ENCODE measurements at regions not wholly inside any gene's neighbourhood (a gene's known extent, or its start where the extent isn't known, plus 50 kb on each side); places are given as distances from the start of the nearest gene placed in this dataset.

DNA sequence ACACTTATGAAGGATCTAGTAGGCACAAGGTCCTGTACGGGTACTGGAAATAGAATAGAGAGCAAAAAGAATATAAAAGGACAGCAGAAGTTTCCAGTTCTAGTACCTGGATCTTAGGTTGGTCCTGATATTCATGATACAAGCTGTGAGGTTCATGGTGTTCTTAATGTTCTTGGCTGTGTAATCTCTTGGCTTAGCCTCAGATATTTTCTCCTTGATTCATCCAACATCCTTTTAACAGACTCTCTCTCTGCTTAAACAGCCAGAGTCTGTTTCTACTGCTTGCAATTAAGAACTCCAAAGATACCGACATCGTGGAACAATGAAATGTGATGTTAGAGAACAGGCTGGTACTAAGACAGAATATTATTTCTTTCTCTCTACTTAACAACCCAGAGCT, 49.9 kb downstream of the CNTN3 start:
- 92% methylated on average over 3 of the region's 3 CpGs for WGBS
- Histone ChIP-seq H3K4me3 (no peak overlapping the region), H3K9me3 (peaks cover 0 to 15% (median 8%) of the 10 kb centered on the region in 4 donors), H3K27ac (replicated peaks in 1 of 4) (no peak overlapping the region), H3K4me1 (no peaks in the 10 kb centered on the region), H3K27me3 (no peaks in the 10 kb centered on the region), H3K36me3 (no peaks in the 10 kb centered on the region)
- TF ChIP-seq CTCF (IDR thresholded peaks at IDR 0.05) (no peak), POLR2AphosphoS5 (IDR thresholded peaks at IDR 0.05) (no peak), POLR2A (IDR thresholded peaks at IDR 0.05; ENCODE audit: low read depth) (no peak), EP300 (IDR thresholded peaks at IDR 0.05) (no peak)
- intact Hi-C loops (cut with DNase I) = no loop called here
- DNase-seq (ENCODE audit: extremely low spot score) = no peak

GRCh38 chr3:74562558-74563269, 51.7 kb downstream of the CNTN3 start:
- no peak for TF ChIP-seq POLR2A (IDR thresholded peaks at IDR 0.05; ENCODE audit: low read depth)
- no peak for TF ChIP-seq CTCF (IDR thresholded peaks at IDR 0.05)
- no peak for TF ChIP-seq EP300 (IDR thresholded peaks at IDR 0.05)
- TF ChIP-seq POLR2AphosphoS5 (IDR thresholded peaks at IDR 0.05) = no peak
- WGBS = 88% methylated on average over 8 of the region's 8 CpGs
- H3K9me3 ChIP-seq = peaks cover 0 to 15% (median 8%) of the 10 kb centered on the region in 4 donors
- no peaks in the 10 kb centered on the region for H3K27me3 ChIP-seq
- no peak for DNase-seq (ENCODE audit: extremely low spot score)
- H3K4me1 ChIP-seq = no peaks in the 10 kb centered on the region
- H3K36me3 ChIP-seq = no peaks in the 10 kb centered on the region
- H3K27ac ChIP-seq (replicated peaks in 1 of 4) = no peak overlapping the region
- no peak overlapping the region for H3K4me3 ChIP-seq
- intact Hi-C loops (cut with DNase I) = no loop called here

DNA sequence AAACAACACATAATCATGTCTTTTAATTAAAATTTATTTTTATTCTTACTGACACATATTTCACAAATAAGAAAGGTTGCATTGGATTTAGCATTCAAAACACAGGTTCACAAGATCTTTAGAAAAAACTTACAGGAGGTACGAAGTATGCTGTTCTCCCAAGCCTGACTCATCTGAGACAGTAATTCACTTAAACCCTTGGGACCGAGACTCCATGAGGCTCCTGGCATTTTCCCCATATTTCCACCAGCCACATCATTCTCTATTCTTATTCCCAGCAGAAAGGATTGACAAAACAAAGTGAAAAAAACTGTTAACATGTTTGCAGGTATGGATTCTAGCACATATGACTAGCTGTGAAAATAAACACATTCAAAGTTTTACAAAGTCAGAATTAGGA, 52.6 kb downstream of the CNTN3 start:
- no peak for TF ChIP-seq POLR2AphosphoS5 (IDR thresholded peaks at IDR 0.05)
- no peak for TF ChIP-seq CTCF (IDR thresholded peaks at IDR 0.05)
- no peak for TF ChIP-seq EP300 (IDR thresholded peaks at IDR 0.05)
- no peak for TF ChIP-seq POLR2A (IDR thresholded peaks at IDR 0.05; ENCODE audit: low read depth)
- intact Hi-C loops (cut with DNase I) = no loop called here
- Histone ChIP-seq H3K4me1 (no peaks in the 10 kb centered on the region), H3K27me3 (no peaks in the 10 kb centered on the region), H3K9me3 (peaks cover 0 to 15% (median 7%) of the 10 kb centered on the region in 4 donors), H3K27ac (replicated peaks in 1 of 4) (no peak overlapping the region), H3K36me3 (no peaks in the 10 kb centered on the region), H3K4me3 (no peak overlapping the region)
- DNase-seq (ENCODE audit: extremely low spot score) = no peak
- 86% methylated on average over 2 of the region's 2 CpGs for WGBS

GRCh38 chr3:74559261-74559660, 55.2 kb downstream of the CNTN3 start:
- H3K36me3 ChIP-seq = no peaks in the 10 kb centered on the region
- no peak overlapping the region for H3K27ac ChIP-seq (replicated peaks in 1 of 4)
- WGBS = 79% methylated on average over 5 of the region's 5 CpGs
- no peak overlapping the region for H3K4me3 ChIP-seq
- DNase-seq (ENCODE audit: extremely low spot score) = no peak
- H3K9me3 ChIP-seq = peaks cover 0 to 6% (median 3%) of the 10 kb centered on the region in 4 donors
- H3K4me1 ChIP-seq = no peaks in the 10 kb centered on the region
- no peaks in the 10 kb centered on the region for H3K27me3 ChIP-seq
- intact Hi-C loops (cut with DNase I) = no loop called here
- TF ChIP-seq EP300 (IDR thresholded peaks at IDR 0.05) = no peak
- no peak for TF ChIP-seq CTCF (IDR thresholded peaks at IDR 0.05)
- TF ChIP-seq POLR2A (IDR thresholded peaks at IDR 0.05; ENCODE audit: low read depth) = no peak

- Histone ChIP-seq H3K27me3 (no peaks in the 10 kb centered on the region), H3K36me3 (no peaks in the 10 kb centered on the region), H3K9me3 (no peaks in the 10 kb centered on the region), H3K4me1 (no peaks in the 10 kb centered on the region), H3K27ac (replicated peaks in 1 of 4) (no peak overlapping the region), H3K4me3 (no peak overlapping the region)
- no peak for DNase-seq (ENCODE audit: extremely low spot score)
- TF ChIP-seq EP300 (IDR thresholded peaks at IDR 0.05) (no peak), CTCF (IDR thresholded peaks at IDR 0.05) (no peak), POLR2AphosphoS5 (IDR thresholded peaks at IDR 0.05) (no peak), POLR2A (IDR thresholded peaks at IDR 0.05; ENCODE audit: low read depth) (no peak)
- 95% methylated on average over 2 of the region's 3 CpGs for WGBS
- intact Hi-C loops (cut with DNase I) = no loop called here
Measured at GRCh38 chr3:74550686-74551085, 63.8 kb downstream of the CNTN3 start.
